DOHH2 (cell line): ENCODE measurements at regions not wholly inside any gene's neighbourhood (a gene's known extent, or its start where the extent isn't known, plus 50 kb on each side); places are given as distances from the start of the nearest gene placed in this dataset.

Source experiments
- H3F3A ChIP-seq: fragments of 200-600 bp; sonication (generic), shearing (Covaris generic); 2 replicates; pipeline ENCODE4 v1.6.0; 2016; ENCODE audit warnings: antibody characterized with exemption, mild to moderate bottlenecking; ENCODE audit not compliant: control insufficient read depth, insufficient read depth
- H3K27ac ChIP-seq: fragments of 200-600 bp; sonication (generic); 2 replicates; pipeline ENCODE4 v1.5.1; 2014; ENCODE audit warnings: low read depth, mild to moderate bottlenecking, low read length, moderate library complexity
- H3K27me3 ChIP-seq: fragments of 200-600 bp; sonication (generic); 2 replicates; pipeline ENCODE4 v1.6.1; 2014; ENCODE audit warnings: mild to moderate bottlenecking, low read length, mixed read lengths; ENCODE audit not compliant: control insufficient read depth
- H3K36me3 ChIP-seq: fragments of 200-600 bp; sonication (generic); 2 replicates; pipeline ENCODE4 v1.6.1; 2014; ENCODE audit warnings: mild to moderate bottlenecking, low read length, moderate library complexity, mixed read lengths; ENCODE audit not compliant: control insufficient read depth
- H3K4me1 ChIP-seq: fragments of 200-600 bp; sonication (generic); 2 replicates; pipeline ENCODE4 v1.6.1; 2014; ENCODE audit warnings: mild to moderate bottlenecking, low read length, mixed read lengths; ENCODE audit not compliant: control insufficient read depth
- H3K4me2 ChIP-seq: fragments of 200-600 bp; sonication (generic); 2 replicates; pipeline ENCODE4 v1.6.0; 2014; ENCODE audit warnings: mild to moderate bottlenecking, low read length, moderate library complexity
- H3K4me3 ChIP-seq: fragments of 200-600 bp; sonication (generic); 2 replicates; pipeline ENCODE4 v1.5.1; 2014; ENCODE audit warnings: mild to moderate bottlenecking, low read length, mixed read lengths
- H3K79me2 ChIP-seq: fragments of 200-600 bp; sonication (generic); 2 replicates; pipeline ENCODE4 v1.6.1; 2014; ENCODE audit warnings: mild to moderate bottlenecking, low read length, mixed read lengths; ENCODE audit not compliant: control insufficient read depth
- H3K9me2 ChIP-seq: fragments of 200-600 bp; sonication (generic); replicated peaks from 2 replicates; pipeline ENCODE4 v1.6.1; 2014; ENCODE audit warnings: mild to moderate bottlenecking, low read length, mixed read lengths; ENCODE audit not compliant: control insufficient read depth
- H3K9me3 ChIP-seq: fragments of 200-600 bp; sonication (generic); 2 replicates; pipeline ENCODE4 v1.6.1; 2014; ENCODE audit warnings: antibody characterized with exemption, low read length, mixed read lengths; ENCODE audit not compliant: control insufficient read depth, insufficient read depth
- H4K20me1 ChIP-seq: fragments of 200-600 bp; sonication (generic); 2 replicates; pipeline ENCODE4 v1.6.0; 2014; ENCODE audit warnings: low read depth, mild to moderate bottlenecking, antibody characterized with exemption, low read length, moderate library complexity; ENCODE audit not compliant: control insufficient read depth, insufficient read depth
- EZH2phosphoT487 ChIP-seq: fragments of 200-600 bp; sonication (generic); IDR thresholded peaks from 2 replicates; pipeline ENCODE4 v1.6.1; 2017; ENCODE audit warnings: borderline replicate concordance, mild to moderate bottlenecking, antibody characterized with exemption, low read length, moderate library complexity, mixed read lengths
- TF ChIP-seq, protein P1 (sequence below): fragments of 200-600 bp; sonication (generic); IDR thresholded peaks from one replicate; pipeline ENCODE4 v1.5.1; 2014; ENCODE audit warnings: antibody characterized with exemption, mild to moderate bottlenecking, low read depth, low read length; ENCODE audit not compliant: poor library complexity, severe bottlenecking

DNA sequence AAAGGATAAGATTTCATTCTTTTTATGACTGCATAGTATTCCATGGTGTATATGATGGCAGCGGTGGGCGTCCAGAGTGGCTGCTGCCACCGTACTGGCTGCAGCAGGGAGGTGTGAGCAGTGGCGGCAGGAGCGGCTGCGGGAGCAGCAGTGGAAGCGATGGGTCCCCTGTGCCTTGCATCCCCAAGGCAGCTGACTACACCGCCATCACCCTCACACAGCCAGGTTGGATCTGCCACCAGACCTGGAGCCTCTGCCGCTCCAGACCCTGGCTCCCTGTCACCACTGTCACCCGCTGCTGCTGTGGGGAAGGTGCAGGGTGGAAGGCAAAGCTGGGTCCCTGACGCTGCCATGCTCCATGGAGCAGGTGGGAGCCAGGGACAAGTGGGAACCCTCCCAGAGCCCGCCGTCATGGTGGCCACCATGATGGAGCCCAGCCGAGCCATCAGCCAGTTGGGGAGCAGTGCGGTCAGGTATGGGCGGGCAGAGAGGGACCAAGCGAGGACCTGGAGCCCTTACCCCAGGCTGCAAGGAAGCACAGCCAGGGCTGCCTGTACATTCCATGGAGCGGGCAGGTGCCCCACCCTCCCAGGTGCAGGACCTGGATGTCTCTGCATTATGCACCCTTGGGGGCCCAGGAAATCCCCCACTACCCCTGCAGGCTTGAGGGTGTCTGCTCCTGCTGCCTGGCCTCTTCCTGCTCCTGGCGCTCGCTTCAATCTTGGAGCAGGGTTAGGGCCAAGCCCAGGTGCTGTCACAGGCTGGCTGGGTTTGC lies 226.1 kb downstream of the OTOR start:
- Histone ChIP-seq H3K4me3 (no peak overlapping the region), H3F3A (no peaks in the 10 kb centered on the region), H3K9me2 (no peaks in the 10 kb centered on the region), H3K27me3 (no peaks in the 10 kb centered on the region), H3K4me1 (no peaks in the 10 kb centered on the region), H3K9me3 (no peaks in the 10 kb centered on the region), H3K27ac (no peak overlapping the region), H3K79me2 (no peaks in the 10 kb centered on the region), H3K36me3 (no peaks in the 10 kb centered on the region), H4K20me1 (no peaks in the 10 kb centered on the region), H3K4me2 (no peak overlapping the region)
- no peak for TF ChIP-seq EZH2phosphoT487

DNA sequence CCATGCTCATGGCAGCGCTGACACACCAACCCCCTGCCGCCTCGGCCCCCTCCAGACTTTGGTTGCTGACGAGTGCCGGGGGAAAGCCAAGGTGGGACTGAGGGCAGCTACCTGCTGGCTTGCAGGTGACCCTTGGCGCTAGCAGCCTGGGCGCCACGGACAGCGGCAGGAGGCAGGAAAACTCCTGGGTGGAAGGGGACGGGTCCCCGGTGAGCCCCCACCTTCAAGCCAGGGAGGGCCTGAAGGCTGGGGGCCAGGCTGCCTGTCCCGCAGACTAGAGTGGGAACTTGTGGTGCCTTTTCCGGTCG lies 226.7 kb downstream of the OTOR start:
- no peaks in the 10 kb centered on the region for H3K9me2 ChIP-seq
- no peaks in the 10 kb centered on the region for H4K20me1 ChIP-seq
- no peaks in the 10 kb centered on the region for H3K4me1 ChIP-seq
- no peak overlapping the region for H3K27ac ChIP-seq
- TF ChIP-seq, protein P1, sequence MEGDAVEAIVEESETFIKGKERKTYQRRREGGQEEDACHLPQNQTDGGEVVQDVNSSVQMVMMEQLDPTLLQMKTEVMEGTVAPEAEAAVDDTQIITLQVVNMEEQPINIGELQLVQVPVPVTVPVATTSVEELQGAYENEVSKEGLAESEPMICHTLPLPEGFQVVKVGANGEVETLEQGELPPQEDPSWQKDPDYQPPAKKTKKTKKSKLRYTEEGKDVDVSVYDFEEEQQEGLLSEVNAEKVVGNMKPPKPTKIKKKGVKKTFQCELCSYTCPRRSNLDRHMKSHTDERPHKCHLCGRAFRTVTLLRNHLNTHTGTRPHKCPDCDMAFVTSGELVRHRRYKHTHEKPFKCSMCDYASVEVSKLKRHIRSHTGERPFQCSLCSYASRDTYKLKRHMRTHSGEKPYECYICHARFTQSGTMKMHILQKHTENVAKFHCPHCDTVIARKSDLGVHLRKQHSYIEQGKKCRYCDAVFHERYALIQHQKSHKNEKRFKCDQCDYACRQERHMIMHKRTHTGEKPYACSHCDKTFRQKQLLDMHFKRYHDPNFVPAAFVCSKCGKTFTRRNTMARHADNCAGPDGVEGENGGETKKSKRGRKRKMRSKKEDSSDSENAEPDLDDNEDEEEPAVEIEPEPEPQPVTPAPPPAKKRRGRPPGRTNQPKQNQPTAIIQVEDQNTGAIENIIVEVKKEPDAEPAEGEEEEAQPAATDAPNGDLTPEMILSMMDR = no peak
- no peak for TF ChIP-seq EZH2phosphoT487
- H3K9me3 ChIP-seq = no peaks in the 10 kb centered on the region
- H3K79me2 ChIP-seq = no peaks in the 10 kb centered on the region
- no peak overlapping the region for H3K4me3 ChIP-seq
- H3K36me3 ChIP-seq = no peaks in the 10 kb centered on the region
- no peaks in the 10 kb centered on the region for H3F3A ChIP-seq
- H3K4me2 ChIP-seq = no peak overlapping the region
- H3K27me3 ChIP-seq = no peaks in the 10 kb centered on the region

- Histone ChIP-seq H3K79me2 (no peaks in the 10 kb centered on the region), H3K4me3 (no peak overlapping the region), H3K4me1 (no peaks in the 10 kb centered on the region), H3F3A (no peaks in the 10 kb centered on the region), H3K9me3 (no peaks in the 10 kb centered on the region), H3K27me3 (no peaks in the 10 kb centered on the region), H3K4me2 (no peak overlapping the region), H3K27ac (no peak overlapping the region), H3K9me2 (no peaks in the 10 kb centered on the region), H4K20me1 (no peaks in the 10 kb centered on the region), H3K36me3 (no peaks in the 10 kb centered on the region)
- TF ChIP-seq, protein P1 = no peak
- TF ChIP-seq EZH2phosphoT487 = no peak
Measured at GRCh38 chr20:16975682-16976081, 227.5 kb downstream of the OTOR start.

GRCh38 chr20:16978497-16978896 lies 230.3 kb downstream of the OTOR start:
- Histone ChIP-seq H3F3A (no peaks in the 10 kb centered on the region), H3K27ac (no peak overlapping the region), H3K9me3 (no peaks in the 10 kb centered on the region), H4K20me1 (no peaks in the 10 kb centered on the region), H3K4me1 (no peaks in the 10 kb centered on the region), H3K4me3 (no peak overlapping the region), H3K79me2 (no peaks in the 10 kb centered on the region), H3K9me2 (no peaks in the 10 kb centered on the region), H3K27me3 (no peaks in the 10 kb centered on the region), H3K4me2 (no peak overlapping the region), H3K36me3 (no peaks in the 10 kb centered on the region)
- TF ChIP-seq, protein P1 = no peak
- TF ChIP-seq EZH2phosphoT487 = no peak
